Testis (tissue), 2 donors: ENCODE measurements at regions not wholly inside any gene's neighbourhood (a gene's known extent, or its start where the extent isn't known, plus 50 kb on each side); places are given as distances from the start of the nearest gene placed in this dataset.
"Not testable (repeated sequence)": the region's sequence is repeated elsewhere in the genome, so short reads cannot be mapped to it uniquely, and the experiment has no call there.

ENCODE experiments used
- DNase-seq: peaks from one replicate; pipeline ENCODE4 v3.0.0-alpha.2; 2019
- H3K27ac ChIP-seq, 2 donors: fragments of 200-600 bp; sonication (generic); one replicate each; pipeline ENCODE4 v1.5.1; 2019
- H3K27me3 ChIP-seq: fragments of 200-600 bp; sonication (generic); one replicate; pipeline ENCODE4 v1.5.1; 2019
- H3K36me3 ChIP-seq: fragments of 200-600 bp; sonication (generic); one replicate; pipeline ENCODE4 v1.5.1; 2017; ENCODE audit warnings: low read depth; ENCODE audit errors: missing control alignments
- H3K4me1 ChIP-seq: fragments of 200-600 bp; sonication (generic); one replicate; pipeline ENCODE4 v1.5.1; 2019
- H3K4me3 ChIP-seq, 2 donors: fragments of 200-600 bp; sonication (generic); one replicate each; pipeline ENCODE4 v1.5.1; 2017 to 2019
- H3K9me3 ChIP-seq: fragments of 200-600 bp; sonication (generic); one replicate; pipeline ENCODE4 v1.5.1; 2017
- POLR2A ChIP-seq: fragments of 450-650 bp; IDR thresholded peaks from one replicate; pipeline ENCODE4 v1.6.1; 2017; ENCODE audit warnings: antibody characterized with exemption, mild to moderate bottlenecking, moderate library complexity
- WGBS, 2 donors: methylation state at CpG; one replicate each; pipeline ENCODE4 v1.1.5; 2018; 5-methylcytosine and 5-hydroxymethylcytosine counted together
- intact Hi-C: fragments of 100-400 bp; cut with DNase I; formaldehyde crosslinking; loops from one replicate; pipeline ENCODE4 v1.15.1; 2023; ENCODE audit warnings: low total_unique reads
- TF ChIP-seq, protein P1 (sequence below), 3 experiments: fragments of 450-650 bp in 2 of 3; fragments of 200-600 bp in 1 of 3; sonication (generic) in 1 of 3; IDR thresholded peaks; one replicate each; pipeline ENCODE4 v1.5.1; 2016 to 2019; ENCODE audit warnings: antibody characterized with exemption in 3 of 3, mild to moderate bottlenecking in 2 of 3, moderate library complexity in 1 of 3

- H3K9me3 ChIP-seq, H3K36me3 ChIP-seq, H3K4me3 ChIP-seq, H3K27ac ChIP-seq, intact Hi-C loops, H3K4me1 ChIP-seq, H3K27me3 ChIP-seq: not testable (repeated sequence)
- DNase-seq, result peak; percentile 17
- 18% methylated on average over 4 of the region's 4 CpGs; no CpG with 5 or more reads in 1 of the 2 donors for WGBS, 2 donors
Observed at GRCh38 chr2:90105142-90105541, 1413.7 kb downstream of the RPIA start.

- 56 to 75% methylated on average over 2 to 4 of the region's 4 CpGs for WGBS, 2 donors
- DNase-seq, H3K9me3 ChIP-seq, H3K4me1 ChIP-seq, H3K36me3 ChIP-seq, H3K4me3 ChIP-seq, H3K27ac ChIP-seq, intact Hi-C loops, H3K27me3 ChIP-seq: not testable (repeated sequence)
Observed at GRCh38 chr2:90123409-90123808, 1431.9 kb downstream of the RPIA start.

DNA sequence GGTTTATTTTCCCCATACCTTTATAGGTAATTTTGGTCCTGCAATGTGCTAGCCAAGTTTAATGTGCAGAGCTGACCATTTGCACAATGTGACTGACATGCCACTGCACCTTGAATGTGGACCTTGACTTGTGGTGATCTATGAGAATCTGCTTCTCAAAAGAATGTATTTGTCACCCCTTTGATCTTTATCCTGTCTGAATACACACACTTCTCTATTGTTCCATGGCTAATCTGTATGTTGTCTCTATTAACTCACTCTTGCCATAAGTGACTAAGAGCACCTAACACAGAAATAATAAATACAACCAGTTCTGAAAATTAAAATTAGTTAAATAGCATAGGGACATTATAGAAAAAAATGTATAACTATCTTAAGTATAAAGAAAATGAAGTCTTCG is 1447.6 kb downstream of the RPIA start:
- H3K27me3 ChIP-seq, DNase-seq, H3K4me3 ChIP-seq, intact Hi-C loops, H3K36me3 ChIP-seq, H3K9me3 ChIP-seq, H3K4me1 ChIP-seq, H3K27ac ChIP-seq: not testable (repeated sequence)
- WGBS, 2 donors, result 88 to 100% methylated on average over 1 of the region's 1 CpG

- H3K9me3 ChIP-seq, intact Hi-C loops, H3K4me1 ChIP-seq, DNase-seq, H3K36me3 ChIP-seq, H3K27me3 ChIP-seq, H3K27ac ChIP-seq, H3K4me3 ChIP-seq: not testable (repeated sequence)
- 33 to 46% methylated on average over 3 to 5 of the region's 5 CpGs for WGBS, 2 donors
Observed at GRCh38 chr2:90141558-90141957, 1450.1 kb downstream of the RPIA start.

DNA sequence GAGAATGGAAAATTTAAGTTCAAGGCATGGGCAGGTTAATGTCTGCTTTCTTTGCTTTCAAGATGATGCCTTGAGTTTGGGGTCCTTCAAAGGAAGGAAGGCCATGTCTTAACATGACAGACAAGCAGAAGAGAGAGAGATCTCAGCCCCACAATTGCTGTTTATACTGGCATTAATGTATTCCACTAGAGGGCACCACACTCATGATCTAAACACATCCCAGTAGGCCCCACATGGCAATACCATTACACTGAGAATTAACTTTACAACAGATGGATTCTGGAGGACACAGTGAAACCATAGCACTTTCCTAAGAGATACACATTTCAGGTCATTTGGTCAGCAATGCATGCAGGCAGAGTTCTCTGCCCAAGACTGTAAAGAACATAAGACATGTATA is 1460.3 kb downstream of the RPIA start:
- H3K9me3 ChIP-seq, H3K27me3 ChIP-seq, H3K36me3 ChIP-seq, H3K4me3 ChIP-seq, DNase-seq, H3K27ac ChIP-seq, H3K4me1 ChIP-seq, intact Hi-C loops: not testable (repeated sequence)

- WGBS, 2 donors, result 80 to 92% methylated on average over 1 of the region's 1 CpG
- intact Hi-C loops, H3K9me3 ChIP-seq: not testable (repeated sequence)
Observed at GRCh38 chr2:90170978-90171377, 1479.5 kb downstream of the RPIA start.

DNA sequence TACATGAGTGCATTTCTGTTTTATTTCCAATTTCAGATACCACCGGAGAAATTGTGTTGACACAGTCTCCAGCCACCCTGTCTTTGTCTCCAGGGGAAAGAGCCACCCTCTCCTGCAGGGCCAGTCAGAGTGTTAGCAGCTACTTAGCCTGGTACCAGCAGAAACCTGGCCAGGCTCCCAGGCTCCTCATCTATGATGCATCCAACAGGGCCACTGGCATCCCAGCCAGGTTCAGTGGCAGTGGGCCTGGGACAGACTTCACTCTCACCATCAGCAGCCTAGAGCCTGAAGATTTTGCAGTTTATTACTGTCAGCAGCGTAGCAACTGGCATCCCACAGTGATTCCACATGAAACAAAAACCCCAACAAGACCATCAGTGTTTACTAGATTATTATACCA is 1481.6 kb downstream of the RPIA start:
- H3K4me3 ChIP-seq, H3K27ac ChIP-seq, intact Hi-C loops, DNase-seq, H3K27me3 ChIP-seq, H3K36me3 ChIP-seq, H3K4me1 ChIP-seq, H3K9me3 ChIP-seq: not testable (repeated sequence)
- WGBS, 2 donors, result 82% methylated on average over 2 of the region's 2 CpGs; no CpG with 5 or more reads in 1 of the 2 donors

More at GRCh38 chr2:90170978-90171377, 1479.5 kb downstream of the RPIA start:
- H3K27ac ChIP-seq, H3K4me1 ChIP-seq, H3K4me3 ChIP-seq, DNase-seq, H3K27me3 ChIP-seq, H3K36me3 ChIP-seq: not testable (repeated sequence)

- intact Hi-C loops, H3K9me3 ChIP-seq, H3K4me1 ChIP-seq, H3K27me3 ChIP-seq, DNase-seq, H3K27ac ChIP-seq, H3K4me3 ChIP-seq, H3K36me3 ChIP-seq: not testable (repeated sequence)
- WGBS, 2 donors, result 53% methylated on average over 3 of the region's 3 CpGs; no CpG with 5 or more reads in 1 of the 2 donors
Observed at GRCh38 chr2:90179591-90179990, 1488.1 kb downstream of the RPIA start.

- Histone ChIP-seq H3K4me1 (no peaks in the 10 kb centered on the region), H3K27ac (no peak overlapping the region), H3K9me3 (no peaks in the 10 kb centered on the region), H3K36me3 (no peaks in the 10 kb centered on the region), H3K27me3 (no peaks in the 10 kb centered on the region), H3K4me3 (no peak overlapping the region)
- TF ChIP-seq POLR2A, result no peak
- TF ChIP-seq, protein P1, sequence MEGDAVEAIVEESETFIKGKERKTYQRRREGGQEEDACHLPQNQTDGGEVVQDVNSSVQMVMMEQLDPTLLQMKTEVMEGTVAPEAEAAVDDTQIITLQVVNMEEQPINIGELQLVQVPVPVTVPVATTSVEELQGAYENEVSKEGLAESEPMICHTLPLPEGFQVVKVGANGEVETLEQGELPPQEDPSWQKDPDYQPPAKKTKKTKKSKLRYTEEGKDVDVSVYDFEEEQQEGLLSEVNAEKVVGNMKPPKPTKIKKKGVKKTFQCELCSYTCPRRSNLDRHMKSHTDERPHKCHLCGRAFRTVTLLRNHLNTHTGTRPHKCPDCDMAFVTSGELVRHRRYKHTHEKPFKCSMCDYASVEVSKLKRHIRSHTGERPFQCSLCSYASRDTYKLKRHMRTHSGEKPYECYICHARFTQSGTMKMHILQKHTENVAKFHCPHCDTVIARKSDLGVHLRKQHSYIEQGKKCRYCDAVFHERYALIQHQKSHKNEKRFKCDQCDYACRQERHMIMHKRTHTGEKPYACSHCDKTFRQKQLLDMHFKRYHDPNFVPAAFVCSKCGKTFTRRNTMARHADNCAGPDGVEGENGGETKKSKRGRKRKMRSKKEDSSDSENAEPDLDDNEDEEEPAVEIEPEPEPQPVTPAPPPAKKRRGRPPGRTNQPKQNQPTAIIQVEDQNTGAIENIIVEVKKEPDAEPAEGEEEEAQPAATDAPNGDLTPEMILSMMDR (IDR thresholded peaks at IDR 0.05), result peak in 1 of 3 experiments; percentile 19
- 53% methylated on average over 1 of the region's 1 CpG; no CpG with 5 or more reads in 1 of the 2 donors for WGBS, 2 donors
- no peak for DNase-seq
- intact Hi-C loops, result no loop called here
Observed at GRCh38 chr2:90207454-90208058, 1516.1 kb downstream of the RPIA start.
